ENCODE measurements at regions not wholly inside any gene's neighbourhood (a gene's known extent, or its start where the extent isn't known, plus 50 kb on each side); places are given as distances from the start of the nearest gene placed in this dataset.
"Not testable (repeated sequence)": the region's sequence is repeated elsewhere in the genome, so short reads cannot be mapped to it uniquely, and the experiment has no call there.

DNA sequence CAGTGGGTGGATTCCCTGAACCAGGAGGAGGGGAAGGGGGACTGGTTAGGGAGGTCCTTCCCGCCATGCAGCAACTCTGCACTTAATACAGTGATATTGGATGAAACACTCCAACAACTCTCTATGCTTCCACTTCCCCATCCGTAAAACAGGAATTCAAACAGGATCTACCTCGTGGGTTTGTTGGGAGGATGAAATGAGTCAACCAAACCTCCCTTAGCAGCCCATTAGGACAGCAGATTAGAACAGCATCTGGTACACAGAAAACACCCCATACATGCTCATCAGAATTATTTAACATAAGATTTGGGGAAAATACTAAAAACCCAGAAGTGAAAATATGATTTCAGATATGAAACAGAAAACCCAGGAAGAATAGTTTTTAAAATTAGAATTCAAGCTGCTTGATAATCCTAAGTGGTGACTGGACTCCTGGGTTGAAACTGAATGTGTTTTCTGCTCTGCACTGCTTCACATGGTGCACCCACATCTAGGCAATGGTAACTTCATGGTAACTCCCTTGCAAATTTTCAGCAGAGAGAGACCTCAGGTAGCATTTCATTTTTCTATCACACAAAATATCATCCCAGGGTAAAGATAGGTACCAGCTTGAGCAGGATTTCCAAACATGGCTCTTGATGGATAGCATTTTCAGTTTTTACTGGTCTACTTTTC lies 326.8 kb upstream of the FRG2C start:
- intact Hi-C loops (cut with DNase I): no loop called here
- 27 to 44% methylated on average over 2 of the region's 3 CpGs for WGBS, 2 donors
- H3K27ac ChIP-seq: no peak overlapping the region
- TF ChIP-seq CTCF (IDR thresholded peaks at IDR 0.05): no peak
- no peak for TF ChIP-seq POLR2A (IDR thresholded peaks at IDR 0.05)
- H3K9me3 ChIP-seq: no peaks in the 10 kb centered on the region
- no peak overlapping the region for H3K4me3 ChIP-seq
- DNase-seq: no peak
- no peaks in the 10 kb centered on the region for H3K27me3 ChIP-seq
- no peaks in the 10 kb centered on the region for H3K36me3 ChIP-seq
- H3K4me1 ChIP-seq: peaks cover 0 to 3% (median 0%) of the 10 kb centered on the region in 3 donors

DNA sequence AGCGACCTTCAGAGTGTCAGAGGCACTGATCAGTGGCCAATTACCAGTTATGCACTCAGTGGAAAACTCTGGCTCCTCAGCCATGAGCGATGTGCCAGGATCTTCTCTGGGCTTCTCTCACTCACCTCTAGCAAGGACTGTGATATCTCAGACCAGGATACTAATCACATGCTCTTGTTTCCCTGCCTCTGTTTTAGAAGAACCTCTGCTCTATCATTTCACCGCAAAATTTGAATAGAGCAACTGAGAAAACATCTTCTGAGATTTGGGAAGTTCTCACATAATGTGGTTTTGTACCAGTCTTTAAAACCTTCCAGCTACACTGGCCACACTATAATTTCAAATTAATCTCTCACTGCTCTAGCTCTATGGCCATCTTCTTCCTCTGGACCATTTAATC lies 325.8 kb upstream of the FRG2C start:
- no peaks in the 10 kb centered on the region for H3K9me3 ChIP-seq

DNA sequence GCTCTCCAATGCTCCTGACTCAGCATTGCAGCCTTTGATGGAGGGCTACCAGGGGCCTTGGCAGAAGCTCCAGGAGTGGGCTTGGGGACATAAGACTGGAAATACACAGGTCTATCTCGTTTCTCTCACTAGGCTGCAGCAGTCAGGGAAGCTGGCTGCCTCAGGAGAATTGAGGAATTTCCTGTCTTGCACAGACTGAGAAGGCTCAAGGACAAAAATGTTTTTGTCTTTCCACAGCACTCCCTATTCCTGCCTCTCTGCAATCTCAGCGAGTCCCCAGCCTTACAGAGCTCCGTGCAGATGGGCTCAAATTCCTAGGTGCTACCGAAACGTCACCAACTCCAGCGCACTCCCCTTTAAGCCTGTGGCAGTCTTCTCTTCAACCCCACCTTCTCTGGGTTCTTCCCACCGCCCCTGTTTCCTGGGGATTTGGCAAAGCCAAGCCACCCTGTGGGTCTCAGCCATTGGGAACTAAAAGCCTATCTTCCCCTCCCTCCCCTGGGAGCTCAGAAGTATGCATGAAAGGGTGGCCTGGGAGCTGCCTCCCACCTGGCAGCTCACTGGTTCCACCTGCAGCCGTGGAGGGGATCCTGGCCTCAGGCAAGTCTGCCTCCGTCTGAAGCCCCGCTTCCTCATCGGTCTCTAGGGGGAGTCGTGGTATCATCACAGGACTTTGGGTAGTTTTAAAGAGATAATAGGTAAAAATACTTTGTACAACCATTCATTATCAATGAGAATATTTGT lies 322.6 kb upstream of the FRG2C start:
- no peak overlapping the region for H3K4me3 ChIP-seq
- H3K9me3 ChIP-seq: no peaks in the 10 kb centered on the region
- TF ChIP-seq CTCF (IDR thresholded peaks at IDR 0.05) (no peak), POLR2A (IDR thresholded peaks at IDR 0.05) (no peak)
- H3K36me3 ChIP-seq: no peaks in the 10 kb centered on the region
- DNase-seq: no peak
- H3K27me3 ChIP-seq: no peaks in the 10 kb centered on the region
- H3K27ac ChIP-seq: no peak overlapping the region
- 49 to 59% methylated on average over 11 to 12 of the region's 12 CpGs for WGBS, 2 donors
- H3K4me1 ChIP-seq: no peaks in the 10 kb centered on the region
- intact Hi-C loops (cut with DNase I): no loop called here

More for the DNA sequence above, 325.8 kb upstream of the FRG2C start:
- intact Hi-C loops (cut with DNase I): no loop called here
- DNase-seq: no peak
- no peak overlapping the region for H3K27ac ChIP-seq
- H3K4me1 ChIP-seq: no peaks in the 10 kb centered on the region
- no peak overlapping the region for H3K4me3 ChIP-seq
- no peak for TF ChIP-seq CTCF (IDR thresholded peaks at IDR 0.05)
- no peak for TF ChIP-seq POLR2A (IDR thresholded peaks at IDR 0.05)
- no peaks in the 10 kb centered on the region for H3K36me3 ChIP-seq
- 70 to 91% methylated on average over 3 of the region's 3 CpGs for WGBS, 2 donors
- H3K27me3 ChIP-seq: no peaks in the 10 kb centered on the region

DNA sequence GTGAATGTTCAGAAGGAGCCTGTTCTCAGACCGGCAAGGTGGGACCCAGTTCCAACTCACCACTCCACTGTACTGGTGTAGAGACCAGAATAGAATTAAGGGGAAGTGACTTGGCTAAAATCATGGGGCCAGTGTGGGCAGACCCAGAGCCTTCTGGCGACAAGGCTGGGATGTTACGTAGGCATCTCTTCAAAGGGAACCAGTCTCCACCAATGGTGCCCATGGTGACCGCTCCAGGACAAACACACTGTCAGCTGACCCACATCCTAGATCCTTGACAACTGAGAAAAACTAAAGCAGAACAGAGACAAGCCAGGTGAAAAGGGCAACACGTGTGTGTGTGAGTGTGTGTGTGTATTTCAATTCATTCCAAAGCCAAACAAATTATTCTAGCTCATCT lies 321.7 kb upstream of the FRG2C start:
- H3K4me1 ChIP-seq: no peaks in the 10 kb centered on the region
- DNase-seq: no peak

GRCh38 chr3:75350536-75350935 lies 313.6 kb upstream of the FRG2C start:
- DNase-seq; intact Hi-C loops (cut with DNase I); H3K36me3 ChIP-seq; H3K9me3 ChIP-seq; H3K27ac ChIP-seq; H3K27me3 ChIP-seq; H3K4me1 ChIP-seq; H3K4me3 ChIP-seq: not testable (repeated sequence)
- 82 to 95% methylated on average over 5 to 6 of the region's 9 CpGs for WGBS, 2 donors

More for the DNA sequence above, 321.7 kb upstream of the FRG2C start:
- WGBS, 2 donors: 73 to 79% methylated on average over 3 to 5 of the region's 5 CpGs
- intact Hi-C loops (cut with DNase I): no loop called here
- Histone ChIP-seq H3K4me3 (no peak overlapping the region), H3K9me3 (no peaks in the 10 kb centered on the region), H3K27ac (no peak overlapping the region), H3K27me3 (no peaks in the 10 kb centered on the region), H3K36me3 (no peaks in the 10 kb centered on the region)
- TF ChIP-seq CTCF (IDR thresholded peaks at IDR 0.05): no peak
- no peak for TF ChIP-seq POLR2A (IDR thresholded peaks at IDR 0.05)

All from esophagus squamous epithelium (tissue), 5 donors.